H1 (cell line): ENCODE measurements at regions not wholly inside any gene's neighbourhood (a gene's known extent, or its start where the extent isn't known, plus 50 kb on each side); places are given as distances from the start of the nearest gene placed in this dataset.

Source experiments
- GABPA ChIP-seq: IDR thresholded peaks from 2 replicates; pipeline ENCODE4 v1.6.1; 2011; ENCODE audit warnings: mild to moderate bottlenecking, low read length, moderate library complexity, borderline replicate concordance; ENCODE audit not compliant: insufficient read depth
- KDM5A ChIP-seq: fragments of 200-600 bp; IDR thresholded peaks from 2 replicates; pipeline ENCODE4 v1.7.1; 2012; ENCODE audit warnings: mild to moderate bottlenecking, low read length, inconsistent platforms, mixed read lengths
- TAF7 ChIP-seq: optimal IDR thresholded peaks from 2 replicates; pipeline ENCODE3; 2011; ENCODE audit warnings: low read depth, mild to moderate bottlenecking, inconsistent platforms, low read length, moderate library complexity, borderline replicate concordance

- TF ChIP-seq TAF7: no peak
- TF ChIP-seq GABPA: no peak
- TF ChIP-seq KDM5A: no peak
Observed at GRCh38 chr15:69508659-69509058, 56.0 kb downstream of the RPLP1 start (continued).
